ENCODE measurements at regions not wholly inside any gene's neighbourhood (a gene's known extent, or its start where the extent isn't known, plus 50 kb on each side); places are given as distances from the start of the nearest gene placed in this dataset.

- no peak for TF ChIP-seq ZBTB33 (IDR thresholded peaks at IDR 0.05)
- no peak for TF ChIP-seq MTA2 (IDR thresholded peaks at IDR 0.05; ENCODE audit: low read depth)
- TF ChIP-seq MYB (IDR thresholded peaks at IDR 0.05; ENCODE audit: borderline replicate concordance, low read depth, low read length), result no peak
Measured at GRCh38 chr22:44589831-44590230, 91.8 kb upstream of the RTL6 start (continued).

- CTCF ChIA-PET, result no interaction called here
- Histone ChIP-seq H3K4me3 (no peak overlapping the region), H2AFZ (ENCODE audit: control insufficient read depth, low read depth, low read length) (no peak overlapping the region), H3K79me2 (ENCODE audit: control insufficient read depth, insufficient read depth, low read length) (no peaks in the 10 kb centered on the region), H3K4me2 (ENCODE audit: control insufficient read depth, insufficient read depth) (no peak overlapping the region), H3K36me3 (ENCODE audit: control insufficient read depth in 2 of 2, insufficient read depth in 2 of 2, low read length in 1 of 2) (no peaks in the 10 kb centered on the region), H3K9me3 (replicated peaks; ENCODE audit: control insufficient read depth, insufficient read depth, low read length) (no peaks in the 10 kb centered on the region; the same call in 2 of the 3 replicates), H3K4me1 (ENCODE audit: control insufficient read depth, insufficient read depth, low read length) (no peaks in the 10 kb centered on the region), H3K27me3 (replicated peaks in 1 of 2; ENCODE audit: control insufficient read depth in 2 of 2, insufficient read depth in 2 of 2, low read length in 1 of 2) (peaks cover 2 to 6% of the 10 kb centered on the region in 2 experiments; a peak in 3 of 4 replicates), H3K27ac (ENCODE audit: control insufficient read depth, insufficient read depth) (no peak overlapping the region), H3K9ac (ENCODE audit: control insufficient read depth, insufficient read depth, low read length) (no peak overlapping the region), H4K20me1 (ENCODE audit: control insufficient read depth, insufficient read depth) (no peaks in the 10 kb centered on the region)
- DNase-seq (ENCODE audit: low read depth, low spot score) (no peak), ATAC-seq (no peak), FAIRE-seq (no peak)
- no TSS peak for BruUV-seq (replicated peaks)
- intact Hi-C loops (cut with micrococcal nuclease; ENCODE audit: unreplicated experiment), result no loop called here
- POLR2A ChIA-PET, result no interaction called here
- RAD21 ChIA-PET (ENCODE audit: unreplicated experiment), result no interaction called here
- in situ Hi-C loops (cut with MboI), result no loop called here
- SMC1A ChIA-PET (ENCODE audit: uncharacterized antibody, unreplicated experiment), result interaction anchor here (0.6 kb wide), 1 partner anchor 1239 kb away, joined by 3 read pairs; no protein-coding TSS in a partner anchor
- 64% methylated on average over 14 of the region's 14 CpGs for WGBS (ENCODE audit: insufficient coverage, insufficient replicate concordance, low lambda C conversion rate, missing lambda C conversion rate)
- TF ChIP-seq ZBTB33 (IDR thresholded peaks at IDR 0.05) (no peak), ZNF207 (IDR thresholded peaks at IDR 0.05; ENCODE audit: borderline replicate concordance) (no peak), ZNF592 (IDR thresholded peaks at IDR 0.05) (no peak), STAT1 (conservative IDR thresholded peaks at IDR 0.05) (no peak), HCFC1 (IDR thresholded peaks at IDR 0.05; ENCODE audit: low read length) (no peak), SRF (IDR thresholded peaks at IDR 0.05; ENCODE audit: low read depth in 2 of 2, low read length in 2 of 2) (no peak), NR2C2 (IDR thresholded peaks at IDR 0.05; ENCODE audit: borderline replicate concordance, control insufficient read depth, insufficient read length, low read depth) (no peak), PAX5 (IDR thresholded peaks at IDR 0.05; ENCODE audit: borderline replicate concordance, low read depth, low read length) (no peak), MEF2B (IDR thresholded peaks at IDR 0.05; ENCODE audit: partially characterized antibody, poor library complexity, severe bottlenecking) (no peak), RELB (IDR thresholded peaks at IDR 0.05; ENCODE audit: low read depth) (no peak), NBN (IDR thresholded peaks at IDR 0.05) (no peak)
Measured at GRCh38 chr22:44588348-44588747, 90.3 kb upstream of the RTL6 start.
